Right cardiac atrium (tissue), 5 donors: ENCODE measurements at regions not wholly inside any gene's neighbourhood (a gene's known extent, or its start where the extent isn't known, plus 50 kb on each side); places are given as distances from the start of the nearest gene placed in this dataset.

Source experiments
- ATAC-seq, 2 donors: fragments of 200-7000 bp; cut with Tn5 transposase; one replicate each; pipeline versions ENCODE4 v1.8.0 to v1.9.1; 2020; ENCODE audit warnings: moderate library complexity in 2 of 2, mild to moderate bottlenecking in 1 of 2
- DNase-seq, 3 donors: peaks; one replicate each; pipeline ENCODE4 v3.0.0-alpha.2; 2020
- H3K27ac ChIP-seq: one replicate; pipeline ENCODE4 v1.5.1; 2013; ENCODE audit warnings: mild to moderate bottlenecking, low read length, control low read depth, moderate library complexity
- H3K27me3 ChIP-seq: one replicate; pipeline ENCODE4 v1.6.1; 2013; ENCODE audit not compliant: control insufficient read depth, insufficient read depth
- H3K4me1 ChIP-seq: one replicate; pipeline ENCODE4 v1.6.1; 2013; ENCODE audit warnings: low read length; ENCODE audit not compliant: control insufficient read depth, insufficient read depth
- H3K4me3 ChIP-seq: one replicate; pipeline ENCODE4 v1.5.1; 2013; ENCODE audit warnings: low read length, control low read depth
- H3K9me3 ChIP-seq: one replicate; pipeline ENCODE4 v1.6.1; 2013; ENCODE audit warnings: low read length; ENCODE audit not compliant: control insufficient read depth
- whole genome bisulfite sequencing: extraction: QIAGEN DNeasy Blood & Tissue Kit; methylation state at CpG from one replicate; pipeline ENCODE4 v1.1.7; 2013; 5-methylcytosine and 5-hydroxymethylcytosine counted together
- intact Hi-C, 4 donors: fragments of 100-400 bp; cut with DNase I; formaldehyde crosslinking; loops; one replicate each; pipeline versions ENCODE4 v1.11.0 to v1.14.0; 2022 to 2023
- donor health status: healthy with polysubstance abuse.
- donor health status: DM: no; HTN: yes; CAD: no.
- donor health status: DM: no; HTN: no; CAD: no.
- donor health status: DM: no; HTN: yes; CAD: no; lungs with severe emphysema.
- donor health status: DM: yes; HTN: yes; CAD: no.

DNA sequence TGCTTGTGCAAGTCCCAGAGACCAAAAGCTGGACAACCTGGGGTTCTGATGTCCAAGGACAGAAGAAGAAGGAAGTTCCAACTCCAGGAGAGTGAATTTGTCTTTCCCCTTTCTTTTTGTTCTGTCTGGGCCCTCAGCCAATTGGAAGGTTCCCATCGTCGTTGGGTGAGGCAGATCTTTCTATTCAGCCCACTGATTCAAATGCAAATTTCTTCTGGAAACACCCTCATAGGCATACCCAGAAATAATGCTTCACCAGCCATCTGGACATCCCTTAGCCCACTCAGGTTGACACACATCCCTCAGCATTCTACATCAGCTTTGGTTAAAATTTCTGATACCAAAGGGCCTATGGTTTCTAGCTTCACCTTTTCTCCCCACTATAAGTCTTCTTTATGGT is 156.5 kb downstream of the SP3 start:
- DNase-seq, result no peak
- Histone ChIP-seq H3K27ac (no peak overlapping the region), H3K27me3 (no peaks in the 10 kb centered on the region), H3K4me1 (no peaks in the 10 kb centered on the region), H3K4me3 (no peak overlapping the region), H3K9me3 (no peaks in the 10 kb centered on the region)
- intact Hi-C loops, result no loop called here
- WGBS, result 45% methylated on average over 2 of the region's 2 CpGs
- no peak for ATAC-seq

DNA sequence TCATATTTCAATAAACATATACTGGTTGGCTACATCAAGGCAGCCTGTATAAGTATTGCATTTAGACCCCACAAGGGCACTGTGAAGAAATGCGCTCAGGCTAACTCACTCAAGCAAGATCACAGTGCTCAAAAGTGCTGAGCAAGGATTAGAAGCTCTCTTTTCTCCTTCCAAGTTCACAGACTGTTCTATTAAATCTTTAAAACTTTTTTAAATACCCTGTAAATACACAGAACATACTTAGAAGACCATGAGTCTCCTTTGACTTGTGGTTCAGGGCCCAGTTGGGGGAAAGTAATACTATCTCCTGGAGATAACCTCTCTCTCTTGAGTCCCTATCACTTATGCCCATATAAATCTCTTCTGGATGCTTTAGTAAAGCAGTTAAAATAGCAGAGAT is 152.9 kb downstream of the SP3 start:
- intact Hi-C loops, result no loop called here
- no peak overlapping the region for H3K4me3 ChIP-seq
- H3K27ac ChIP-seq, result no peak overlapping the region
- 100% methylated on average over 1 of the region's 1 CpG for WGBS
- no peaks in the 10 kb centered on the region for H3K9me3 ChIP-seq
- H3K4me1 ChIP-seq, result no peaks in the 10 kb centered on the region
- DNase-seq (no peak), ATAC-seq (no peak)
- no peaks in the 10 kb centered on the region for H3K27me3 ChIP-seq

DNA sequence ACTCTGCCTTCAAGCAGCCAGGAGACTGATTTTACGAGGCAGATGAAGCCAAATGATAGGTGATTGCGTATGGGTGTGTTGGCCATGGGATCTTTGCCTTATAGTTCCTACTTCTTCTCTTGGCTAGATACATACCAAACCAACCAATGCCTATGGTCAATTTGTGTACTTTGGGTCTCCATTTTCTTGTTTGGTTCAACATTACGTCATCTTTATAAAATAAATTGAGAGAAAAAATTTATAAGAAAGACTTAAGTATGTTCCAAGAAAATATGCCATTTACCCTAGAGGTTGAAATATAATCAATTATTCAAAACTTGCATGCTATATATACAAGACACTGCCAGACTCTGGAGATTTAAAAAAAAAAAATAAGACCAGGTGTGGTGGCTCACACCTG is 150.9 kb downstream of the SP3 start:
- intact Hi-C loops, result no loop called here
- ATAC-seq, result no peak
- WGBS, result 88% methylated on average over 3 of the region's 3 CpGs

DNA sequence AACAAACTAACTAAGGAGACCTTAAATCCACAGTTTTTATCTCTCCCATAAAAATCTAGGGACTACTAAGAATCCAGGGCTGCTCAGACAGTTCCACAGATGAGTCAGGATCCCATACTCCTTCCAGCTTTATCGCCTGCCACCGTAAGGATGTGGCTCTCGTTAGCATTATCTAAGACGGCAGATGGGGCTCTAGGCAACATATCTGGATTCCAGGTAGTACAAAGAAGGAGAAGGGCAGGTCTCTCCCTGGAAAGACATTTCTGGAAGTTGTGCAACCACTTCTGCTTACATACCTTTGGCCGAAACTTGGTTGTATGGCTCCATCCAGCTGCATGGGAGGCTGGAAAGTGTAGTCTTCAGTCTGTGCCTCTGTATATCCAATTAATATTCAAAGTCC is 149.4 kb downstream of the SP3 start:
- Histone ChIP-seq H3K27ac (no peak overlapping the region), H3K27me3 (no peaks in the 10 kb centered on the region), H3K4me1 (no peaks in the 10 kb centered on the region), H3K9me3 (no peaks in the 10 kb centered on the region), H3K4me3 (no peak overlapping the region)
- WGBS, result 81% methylated on average over 5 of the region's 5 CpGs
- ATAC-seq, result no peak
- DNase-seq, result no peak
- intact Hi-C loops, result no loop called here

More for the DNA sequence above, 150.9 kb downstream of the SP3 start:
- Histone ChIP-seq H3K27me3 (no peaks in the 10 kb centered on the region), H3K9me3 (no peaks in the 10 kb centered on the region), H3K4me1 (no peaks in the 10 kb centered on the region), H3K4me3 (no peak overlapping the region), H3K27ac (no peak overlapping the region)
- no peak for DNase-seq

DNA sequence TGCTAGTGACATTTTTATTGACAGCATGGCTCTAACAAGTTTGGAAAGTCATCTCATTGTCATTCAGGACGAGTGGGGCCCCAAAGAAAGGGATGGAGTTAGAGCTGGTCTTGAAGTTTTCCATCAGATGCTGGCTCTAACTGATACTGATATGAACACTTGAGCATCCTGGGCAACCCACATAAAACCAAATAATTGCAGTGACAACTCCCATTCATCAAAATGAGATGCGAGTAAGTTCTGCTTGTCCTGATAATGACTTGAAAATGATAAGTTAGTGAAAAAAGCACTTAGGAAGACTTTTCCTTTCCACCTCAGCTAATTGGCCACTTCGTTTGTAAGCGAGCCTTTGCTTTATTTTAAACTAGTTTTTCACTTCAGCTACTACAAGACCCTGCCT is 147.6 kb downstream of the SP3 start:
- ATAC-seq, result no peak
- H3K4me1 ChIP-seq, result no peaks in the 10 kb centered on the region
- H3K4me3 ChIP-seq, result no peak overlapping the region
- H3K27ac ChIP-seq, result no peak overlapping the region
- no peaks in the 10 kb centered on the region for H3K9me3 ChIP-seq
- intact Hi-C loops, result no loop called here
- 76% methylated on average over 4 of the region's 4 CpGs for WGBS
- no peaks in the 10 kb centered on the region for H3K27me3 ChIP-seq
- DNase-seq, result no peak

DNA sequence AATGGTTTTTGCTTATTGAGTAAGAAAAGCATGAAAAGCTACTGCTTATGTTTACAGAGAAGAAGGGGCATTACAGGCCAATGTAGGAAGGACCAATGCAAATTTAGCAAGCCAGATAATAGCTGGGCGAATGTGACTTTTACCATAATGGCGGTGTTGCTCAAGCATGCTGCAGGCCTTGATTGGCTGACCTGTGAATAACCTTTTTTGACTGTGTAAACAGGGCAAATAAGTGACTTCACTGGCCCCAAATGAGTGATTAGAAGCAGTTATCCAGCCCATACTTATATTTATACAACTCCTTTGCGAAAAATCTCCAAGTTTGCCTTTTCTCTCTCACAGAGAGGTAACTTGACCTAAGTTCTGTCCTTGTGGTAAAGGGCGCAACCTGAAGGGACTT is 146.9 kb downstream of the SP3 start:
- ATAC-seq, result no peak
- no peak overlapping the region for H3K27ac ChIP-seq
- H3K27me3 ChIP-seq, result no peaks in the 10 kb centered on the region
- H3K9me3 ChIP-seq, result no peaks in the 10 kb centered on the region
- H3K4me3 ChIP-seq, result no peak overlapping the region
- intact Hi-C loops, result no loop called here
- WGBS, result 94% methylated on average over 4 of the region's 4 CpGs
- no peak for DNase-seq
- no peaks in the 10 kb centered on the region for H3K4me1 ChIP-seq

DNA sequence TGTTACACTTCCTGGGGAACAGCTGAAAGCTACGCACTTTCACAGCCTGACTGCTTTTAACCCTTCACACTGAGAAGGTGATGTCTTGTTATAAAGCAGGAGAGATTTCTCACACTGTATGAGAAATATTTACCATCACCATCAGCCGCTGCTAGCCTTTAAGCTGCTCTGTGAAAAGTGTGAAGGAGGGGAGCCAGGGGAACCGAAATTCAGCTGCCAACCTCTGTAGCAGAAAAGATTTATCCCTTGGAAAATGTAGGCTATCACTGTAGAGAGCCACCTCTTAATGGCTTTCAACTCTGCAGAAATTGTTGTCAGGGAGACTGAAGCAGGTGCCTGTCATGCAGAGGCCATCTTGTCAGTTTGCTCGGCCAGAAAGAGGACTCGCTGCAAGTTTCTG is 145.3 kb downstream of the SP3 start:
- Histone ChIP-seq H3K4me3 (no peak overlapping the region), H3K9me3 (no peaks in the 10 kb centered on the region), H3K4me1 (no peaks in the 10 kb centered on the region), H3K27ac (no peak overlapping the region), H3K27me3 (no peaks in the 10 kb centered on the region)
- ATAC-seq (no peak), DNase-seq (no peak)
- intact Hi-C loops, result no loop called here
- 66% methylated on average over 5 of the region's 5 CpGs for WGBS

DNA sequence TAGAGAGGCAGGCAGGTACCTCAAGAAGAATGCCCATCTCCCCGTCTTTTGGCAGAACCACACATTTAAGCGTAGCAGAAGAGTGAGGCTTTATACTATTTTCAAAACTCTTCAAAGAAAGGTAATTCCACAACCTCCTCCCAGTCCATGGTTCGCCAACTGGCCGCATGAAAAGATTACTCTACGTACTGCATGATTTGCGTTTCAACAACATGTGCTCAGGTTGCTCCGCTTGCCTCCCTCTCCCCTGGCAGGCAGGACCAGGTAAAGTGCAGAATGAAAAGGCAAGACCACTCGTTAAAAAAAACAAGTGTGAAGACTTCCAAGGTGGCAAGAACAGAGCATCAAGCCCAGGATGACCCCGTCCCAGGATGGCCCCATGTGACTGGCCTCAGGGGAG is 143.7 kb downstream of the SP3 start:
- no peak for DNase-seq

DNA sequence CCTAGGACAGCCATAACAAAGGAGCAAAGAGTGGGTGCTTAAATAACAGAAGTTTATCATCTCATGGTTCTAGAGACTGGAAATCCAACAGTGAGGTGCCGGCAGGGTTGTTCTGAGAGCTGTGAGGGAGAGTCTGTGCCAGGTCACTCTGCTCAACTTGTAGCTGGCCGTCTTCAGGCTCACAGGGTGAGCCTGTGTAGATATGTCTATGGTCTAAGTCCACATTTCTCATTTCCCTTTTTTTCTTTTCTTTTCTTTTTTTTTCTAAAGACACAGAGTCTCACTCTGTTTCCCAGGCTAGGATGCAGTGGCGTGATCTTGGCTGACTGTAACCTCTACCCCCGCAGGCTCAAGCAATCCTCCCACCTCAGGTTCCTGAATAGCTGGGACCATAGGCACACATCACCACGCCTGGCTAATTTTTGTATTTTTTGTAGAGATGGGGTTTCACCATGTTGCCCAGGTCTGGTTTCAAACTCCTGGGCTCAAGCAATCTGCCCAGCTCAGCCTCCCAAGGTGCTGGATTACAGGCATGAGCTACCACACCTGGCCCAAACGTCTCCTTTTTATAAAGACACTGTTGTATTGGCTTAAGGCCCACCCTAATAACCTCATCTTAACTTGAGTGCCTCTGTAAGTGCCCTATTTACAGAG is 142.2 kb downstream of the SP3 start:
- WGBS, result 82% methylated on average over 6 of the region's 6 CpGs
- intact Hi-C loops, result no loop called here
- Histone ChIP-seq H3K27me3 (no peaks in the 10 kb centered on the region), H3K4me3 (no peak overlapping the region), H3K4me1 (no peaks in the 10 kb centered on the region), H3K9me3 (no peaks in the 10 kb centered on the region), H3K27ac (no peak overlapping the region)
- ATAC-seq (no peak), DNase-seq (no peak)

More for the DNA sequence above, 143.7 kb downstream of the SP3 start:
- Histone ChIP-seq H3K27ac (no peak overlapping the region), H3K9me3 (no peaks in the 10 kb centered on the region), H3K27me3 (no peaks in the 10 kb centered on the region), H3K4me3 (no peak overlapping the region), H3K4me1 (no peaks in the 10 kb centered on the region)
- no peak for ATAC-seq
- intact Hi-C loops, result no loop called here
- WGBS, result 92% methylated on average over 9 of the region's 9 CpGs

DNA sequence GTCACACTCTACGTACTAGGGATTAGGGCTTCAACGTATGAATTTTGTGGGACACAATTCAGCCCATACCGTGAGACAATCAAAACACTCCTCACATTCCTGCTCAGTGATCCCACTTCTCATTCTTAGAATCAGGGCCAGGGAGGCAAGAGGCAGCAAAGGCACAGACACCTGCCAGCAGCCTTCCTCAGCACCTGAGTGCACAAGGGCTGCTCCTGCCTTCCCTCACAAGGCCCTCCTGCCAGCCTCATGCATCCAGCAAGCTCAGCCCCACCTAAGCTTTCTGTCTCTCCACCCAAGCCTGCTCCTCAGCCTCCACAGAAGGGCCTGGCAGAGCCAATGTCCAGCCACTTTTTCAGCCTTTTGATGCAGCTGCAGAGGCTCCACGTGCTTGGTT is 141.6 kb downstream of the SP3 start:
- DNase-seq (no peak), ATAC-seq (no peak)
- no peaks in the 10 kb centered on the region for H3K27me3 ChIP-seq
- intact Hi-C loops, result no loop called here
- WGBS, result 84% methylated on average over 4 of the region's 4 CpGs
- H3K4me1 ChIP-seq, result no peaks in the 10 kb centered on the region
- no peaks in the 10 kb centered on the region for H3K9me3 ChIP-seq
- H3K27ac ChIP-seq, result no peak overlapping the region
- no peak overlapping the region for H3K4me3 ChIP-seq

DNA sequence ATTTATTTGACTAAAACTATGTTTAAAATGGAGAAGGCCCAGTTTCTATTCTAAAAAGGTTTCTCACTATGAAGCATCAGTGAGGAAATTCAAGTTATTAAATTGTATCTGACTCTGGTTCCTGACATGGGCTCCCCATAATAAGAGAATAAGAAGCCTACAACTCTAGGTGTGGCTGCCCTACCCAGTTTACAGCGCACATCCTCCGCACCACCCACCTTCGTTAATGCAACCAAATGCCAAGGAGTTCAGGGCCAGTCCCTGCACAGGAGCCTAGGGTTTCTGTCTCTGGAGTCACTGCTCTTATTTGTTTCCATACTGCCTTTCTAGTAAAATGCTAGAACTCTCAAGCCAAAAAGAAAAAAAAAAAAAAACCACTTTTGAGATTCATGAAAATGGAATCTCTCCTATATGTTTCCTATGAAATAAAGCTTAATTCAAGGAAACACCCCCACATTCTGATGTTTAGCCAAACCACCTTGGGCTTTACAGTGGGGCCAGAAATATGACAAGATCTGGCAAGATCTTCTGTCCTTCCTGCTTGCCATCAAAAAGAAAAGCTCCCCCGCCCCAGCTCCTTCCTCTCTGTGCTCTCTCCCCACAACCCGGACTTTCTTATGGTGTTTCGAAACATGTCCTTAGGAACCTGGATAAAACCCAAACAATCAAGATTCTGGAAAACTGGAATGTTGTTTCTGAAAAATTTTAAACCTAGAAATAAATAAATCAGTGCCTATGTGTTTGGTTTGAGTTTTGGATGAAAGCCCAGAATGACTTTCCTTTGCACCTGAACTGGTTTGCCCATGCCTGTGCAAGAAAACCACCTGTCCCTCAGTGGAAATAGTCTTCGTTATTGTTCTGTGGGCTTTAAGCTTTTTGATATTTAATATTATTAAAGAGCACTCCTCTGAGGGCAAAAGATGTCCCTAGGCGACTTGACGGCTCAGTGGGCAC is 136.7 kb downstream of the SP3 start:
- WGBS, result 79% methylated on average over 9 of the region's 9 CpGs
- Histone ChIP-seq H3K4me3 (no peak overlapping the region), H3K27ac (no peak overlapping the region), H3K4me1 (no peaks in the 10 kb centered on the region), H3K27me3 (no peaks in the 10 kb centered on the region), H3K9me3 (no peaks in the 10 kb centered on the region)
- DNase-seq (no peak), ATAC-seq (no peak)
- intact Hi-C loops, result no loop called here
